ENCODE measurements at regions not wholly inside any gene's neighbourhood (a gene's known extent, or its start where the extent isn't known, plus 50 kb on each side); places are given as distances from the start of the nearest gene placed in this dataset.

DNA sequence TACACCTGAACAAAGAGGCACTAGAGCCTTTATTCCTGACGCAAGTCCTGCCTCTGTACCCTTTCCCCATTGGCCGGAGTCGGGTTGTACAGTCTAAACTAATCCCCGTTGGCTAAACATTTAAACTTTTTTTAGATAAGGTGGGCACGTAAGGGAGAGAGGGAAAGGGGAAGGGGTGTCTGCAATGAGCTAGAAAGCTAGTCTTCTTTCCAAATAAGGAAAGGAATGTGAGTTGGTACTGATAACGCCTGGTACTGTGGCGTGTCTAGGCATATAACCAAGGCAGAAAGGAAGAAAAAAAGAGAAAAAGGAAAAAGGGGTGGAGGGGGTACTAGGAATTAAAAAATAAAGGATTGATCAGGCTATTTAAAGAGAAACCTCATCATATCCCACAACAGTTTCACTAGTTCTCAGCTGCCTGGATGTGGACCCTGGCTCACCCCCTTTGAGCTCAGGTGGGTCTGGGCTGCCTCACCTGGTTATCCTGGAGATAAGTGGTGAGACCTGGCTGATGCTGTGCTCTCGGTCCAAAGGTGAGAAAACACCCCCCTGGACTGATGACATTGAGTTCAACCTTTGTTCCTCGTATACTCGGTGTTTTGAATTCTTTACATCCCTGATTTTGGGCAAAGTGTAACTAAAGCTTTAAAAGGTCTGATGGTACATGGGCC is 90.9 kb upstream of the EEF2KMT start:
- WGBS (ENCODE audit: extremely low coverage, insufficient coverage, insufficient read length): no CpG with 5 or more reads among the region's 10 CpGs
- no peak overlapping the region for H3K14ac ChIP-seq (ENCODE audit: low read length)
- H3K9me3 ChIP-seq (ENCODE audit: insufficient read depth, low read depth, low read length): peaks cover 1% of the 10 kb centered on the region
- H3K36me3 ChIP-seq (ENCODE audit: control insufficient read depth in 1 of 2, insufficient read depth in 2 of 2, low read length in 2 of 2): no peaks in the 10 kb centered on the region
- H3K4me2 ChIP-seq (ENCODE audit: low read length): no peak overlapping the region
- peak overlapping the region; percentile 52 for H2BK120ac ChIP-seq (ENCODE audit: insufficient read depth, low read length, poor library complexity)
- no peak overlapping the region for H2AK5ac ChIP-seq (ENCODE audit: low read length)
- no peak overlapping the region for H2BK12ac ChIP-seq (ENCODE audit: low read length)
- H4K8ac ChIP-seq (ENCODE audit: low read depth, low read length): no peak overlapping the region
- H3K27ac ChIP-seq (ENCODE audit: low read depth, low read length): no peak overlapping the region
- no peak overlapping the region for H3K4me3 ChIP-seq (ENCODE audit: low read depth, low read length)
- H2BK5ac ChIP-seq (ENCODE audit: low read depth, low read length, poor library complexity): peak overlapping the region; percentile 57
- peaks cover 3 to 5% of the 10 kb centered on the region in 2 experiments for H3K4me1 ChIP-seq (ENCODE audit: control insufficient read depth in 1 of 2, insufficient read depth in 2 of 2, low read length in 2 of 2)
- no peak overlapping the region for H3K4ac ChIP-seq (ENCODE audit: low read depth, low read length)
- H2AFZ ChIP-seq (ENCODE audit: insufficient read depth, low read length, poor library complexity): no peak overlapping the region
- peaks cover 1% of the 10 kb centered on the region for H3K79me1 ChIP-seq (ENCODE audit: low read length)
- no peaks in the 10 kb centered on the region for H3K79me2 ChIP-seq (ENCODE audit: control insufficient read depth, insufficient read depth, low read length, poor library complexity)
- no peaks in the 10 kb centered on the region for H3K27me3 ChIP-seq (ENCODE audit: insufficient read depth, low read length)
- no peak for DNase-seq
- no peak overlapping the region for H4K91ac ChIP-seq (ENCODE audit: low read depth, low read length)
- H4K12ac ChIP-seq (ENCODE audit: low read depth, low read length): no peak overlapping the region
- no peak overlapping the region for H3K9ac ChIP-seq (ENCODE audit: low read length)
- no peak overlapping the region for H3K18ac ChIP-seq (ENCODE audit: low read length)
- no peak overlapping the region for H3K23ac ChIP-seq (ENCODE audit: low read length)

- Histone ChIP-seq H3K9me3 (ENCODE audit: insufficient read depth, low read depth, low read length) (peaks cover 1% of the 10 kb centered on the region), H3K18ac (ENCODE audit: low read length) (no peak overlapping the region), H3K27ac (ENCODE audit: low read depth, low read length) (no peak overlapping the region), H3K27me3 (ENCODE audit: insufficient read depth, low read length) (no peaks in the 10 kb centered on the region), H2BK120ac (ENCODE audit: insufficient read depth, low read length, poor library complexity) (no peak overlapping the region), H4K8ac (ENCODE audit: low read depth, low read length) (no peak overlapping the region), H3K9ac (ENCODE audit: low read length) (no peak overlapping the region), H3K36me3 (ENCODE audit: control insufficient read depth in 1 of 2, insufficient read depth in 2 of 2, low read length in 2 of 2) (no peaks in the 10 kb centered on the region), H3K23ac (ENCODE audit: low read length) (no peak overlapping the region), H2BK12ac (ENCODE audit: low read length) (no peak overlapping the region), H3K4ac (ENCODE audit: low read depth, low read length) (no peak overlapping the region), H3K79me1 (ENCODE audit: low read length) (peaks cover 1% of the 10 kb centered on the region), H4K12ac (ENCODE audit: low read depth, low read length) (no peak overlapping the region), H2AK5ac (ENCODE audit: low read length) (no peak overlapping the region), H2BK5ac (ENCODE audit: low read depth, low read length, poor library complexity) (no peak overlapping the region), H3K14ac (ENCODE audit: low read length) (no peak overlapping the region), H3K4me2 (ENCODE audit: low read length) (no peak overlapping the region), H4K91ac (ENCODE audit: low read depth, low read length) (no peak overlapping the region), H3K4me3 (ENCODE audit: low read depth, low read length) (no peak overlapping the region), H3K4me1 (ENCODE audit: control insufficient read depth in 1 of 2, insufficient read depth in 2 of 2, low read length in 2 of 2) (peaks cover 3 to 5% of the 10 kb centered on the region in 2 experiments), H3K79me2 (ENCODE audit: control insufficient read depth, insufficient read depth, low read length, poor library complexity) (no peaks in the 10 kb centered on the region), H2AFZ (ENCODE audit: insufficient read depth, low read length, poor library complexity) (no peak overlapping the region)
- no CpG with 5 or more reads among the region's 14 CpGs for WGBS (ENCODE audit: extremely low coverage, insufficient coverage, insufficient read length)
- DNase-seq: no peak
Observed at GRCh38 chr16:5187402-5187952, 89.9 kb upstream of the EEF2KMT start.

- no peak overlapping the region for H3K4me2 ChIP-seq (ENCODE audit: low read length)
- DNase-seq: no peak
- no peak overlapping the region for H3K18ac ChIP-seq (ENCODE audit: low read length)
- peaks cover 1% of the 10 kb centered on the region for H3K79me1 ChIP-seq (ENCODE audit: low read length)
- no peaks in the 10 kb centered on the region for H3K79me2 ChIP-seq (ENCODE audit: control insufficient read depth, insufficient read depth, low read length, poor library complexity)
- no peak overlapping the region for H4K8ac ChIP-seq (ENCODE audit: low read depth, low read length)
- H2BK5ac ChIP-seq (ENCODE audit: low read depth, low read length, poor library complexity): no peak overlapping the region
- H4K91ac ChIP-seq (ENCODE audit: low read depth, low read length): no peak overlapping the region
- H3K27ac ChIP-seq (ENCODE audit: low read depth, low read length): no peak overlapping the region
- H3K36me3 ChIP-seq (ENCODE audit: control insufficient read depth in 1 of 2, insufficient read depth in 2 of 2, low read length in 2 of 2): no peaks in the 10 kb centered on the region
- H3K4me3 ChIP-seq (ENCODE audit: low read depth, low read length): no peak overlapping the region
- no CpG with 5 or more reads among the region's 34 CpGs for WGBS (ENCODE audit: extremely low coverage, insufficient coverage, insufficient read length)
- H3K27me3 ChIP-seq (ENCODE audit: insufficient read depth, low read length): no peaks in the 10 kb centered on the region
- no peak overlapping the region for H4K12ac ChIP-seq (ENCODE audit: low read depth, low read length)
- no peak overlapping the region for H3K4ac ChIP-seq (ENCODE audit: low read depth, low read length)
- no peak overlapping the region for H2BK120ac ChIP-seq (ENCODE audit: insufficient read depth, low read length, poor library complexity)
- peaks cover 1% of the 10 kb centered on the region for H3K9me3 ChIP-seq (ENCODE audit: insufficient read depth, low read depth, low read length)
- no peak overlapping the region for H2AFZ ChIP-seq (ENCODE audit: insufficient read depth, low read length, poor library complexity)
- peaks cover 3 to 5% of the 10 kb centered on the region in 2 experiments for H3K4me1 ChIP-seq (ENCODE audit: control insufficient read depth in 1 of 2, insufficient read depth in 2 of 2, low read length in 2 of 2)
- H3K9ac ChIP-seq (ENCODE audit: low read length): no peak overlapping the region
- H3K14ac ChIP-seq (ENCODE audit: low read length): no peak overlapping the region
- no peak overlapping the region for H2AK5ac ChIP-seq (ENCODE audit: low read length)
- H3K23ac ChIP-seq (ENCODE audit: low read length): no peak overlapping the region
- H2BK12ac ChIP-seq (ENCODE audit: low read length): no peak overlapping the region
Observed at GRCh38 chr16:5186381-5186903, 88.8 kb upstream of the EEF2KMT start.

GRCh38 chr16:5176505-5176904 is 78.9 kb upstream of the EEF2KMT start:
- no peak overlapping the region for H2AFZ ChIP-seq (ENCODE audit: insufficient read depth, low read length, poor library complexity)
- DNase-seq: no peak
- no peak overlapping the region for H4K12ac ChIP-seq (ENCODE audit: low read depth, low read length)
- no peak overlapping the region for H3K23ac ChIP-seq (ENCODE audit: low read length)
- no peak overlapping the region for H2AK5ac ChIP-seq (ENCODE audit: low read length)
- no CpG with 5 or more reads among the region's 4 CpGs for WGBS (ENCODE audit: extremely low coverage, insufficient coverage, insufficient read length)
- H3K79me1 ChIP-seq (ENCODE audit: low read length): no peaks in the 10 kb centered on the region
- no peaks in the 10 kb centered on the region for H3K79me2 ChIP-seq (ENCODE audit: control insufficient read depth, insufficient read depth, low read length, poor library complexity)
- H3K9ac ChIP-seq (ENCODE audit: low read length): no peak overlapping the region
- H3K18ac ChIP-seq (ENCODE audit: low read length): no peak overlapping the region
- no peak overlapping the region for H4K8ac ChIP-seq (ENCODE audit: low read depth, low read length)
- no peaks in the 10 kb centered on the region for H3K36me3 ChIP-seq (ENCODE audit: control insufficient read depth in 1 of 2, insufficient read depth in 2 of 2, low read length in 2 of 2)
- no peak overlapping the region for H3K4me2 ChIP-seq (ENCODE audit: low read length)
- H3K27ac ChIP-seq (ENCODE audit: low read depth, low read length): no peak overlapping the region
- no peak overlapping the region for H3K4ac ChIP-seq (ENCODE audit: low read depth, low read length)
- H3K14ac ChIP-seq (ENCODE audit: low read length): no peak overlapping the region
- H2BK120ac ChIP-seq (ENCODE audit: insufficient read depth, low read length, poor library complexity): no peak overlapping the region
- no peak overlapping the region for H2BK12ac ChIP-seq (ENCODE audit: low read length)
- H3K4me3 ChIP-seq (ENCODE audit: low read depth, low read length): no peak overlapping the region
- no peak overlapping the region for H2BK5ac ChIP-seq (ENCODE audit: low read depth, low read length, poor library complexity)
- H3K4me1 ChIP-seq (ENCODE audit: control insufficient read depth in 1 of 2, insufficient read depth in 2 of 2, low read length in 2 of 2): no peaks in the 10 kb centered on the region
- H4K91ac ChIP-seq (ENCODE audit: low read depth, low read length): no peak overlapping the region
- H3K27me3 ChIP-seq (ENCODE audit: insufficient read depth, low read length): no peaks in the 10 kb centered on the region
- H3K9me3 ChIP-seq (ENCODE audit: insufficient read depth, low read depth, low read length): peaks cover 4% of the 10 kb centered on the region
